ENCODE measurements at regions not wholly inside any gene's neighbourhood (a gene's known extent, or its start where the extent isn't known, plus 50 kb on each side); places are given as distances from the start of the nearest gene placed in this dataset.

GRCh38 chr20:19834287-19834686 lies 76.2 kb downstream of the RIN2 start:
- no peak for TF ChIP-seq CTCF (IDR thresholded peaks at IDR 0.05)
- no peak for TF ChIP-seq POLR2A (IDR thresholded peaks at IDR 0.05)

Measured in adrenal gland (tissue), 5 donors.